ENCODE measurements at regions not wholly inside any gene's neighbourhood (a gene's known extent, or its start where the extent isn't known, plus 50 kb on each side); places are given as distances from the start of the nearest gene placed in this dataset.

DNA sequence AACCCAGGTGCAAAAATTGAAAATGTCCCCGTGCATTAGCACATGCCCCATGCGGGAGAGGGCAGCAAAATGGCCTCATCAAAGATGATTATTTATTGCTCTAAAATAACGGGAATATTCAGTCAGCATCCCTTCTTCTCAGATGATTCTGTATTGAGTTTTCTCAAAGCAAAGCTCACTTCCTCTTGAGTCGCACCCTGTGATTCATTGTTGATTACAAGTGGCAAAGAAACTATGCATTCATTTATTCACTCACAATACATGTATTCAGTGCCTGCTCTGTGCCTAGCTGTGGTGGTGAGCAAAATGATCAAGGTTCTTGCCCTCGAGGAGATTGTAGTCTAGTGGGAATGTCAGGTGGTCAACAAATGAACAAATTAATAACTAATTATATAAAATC, 226.0 kb upstream of the KAZN start:
- TF ChIP-seq, protein P1, sequence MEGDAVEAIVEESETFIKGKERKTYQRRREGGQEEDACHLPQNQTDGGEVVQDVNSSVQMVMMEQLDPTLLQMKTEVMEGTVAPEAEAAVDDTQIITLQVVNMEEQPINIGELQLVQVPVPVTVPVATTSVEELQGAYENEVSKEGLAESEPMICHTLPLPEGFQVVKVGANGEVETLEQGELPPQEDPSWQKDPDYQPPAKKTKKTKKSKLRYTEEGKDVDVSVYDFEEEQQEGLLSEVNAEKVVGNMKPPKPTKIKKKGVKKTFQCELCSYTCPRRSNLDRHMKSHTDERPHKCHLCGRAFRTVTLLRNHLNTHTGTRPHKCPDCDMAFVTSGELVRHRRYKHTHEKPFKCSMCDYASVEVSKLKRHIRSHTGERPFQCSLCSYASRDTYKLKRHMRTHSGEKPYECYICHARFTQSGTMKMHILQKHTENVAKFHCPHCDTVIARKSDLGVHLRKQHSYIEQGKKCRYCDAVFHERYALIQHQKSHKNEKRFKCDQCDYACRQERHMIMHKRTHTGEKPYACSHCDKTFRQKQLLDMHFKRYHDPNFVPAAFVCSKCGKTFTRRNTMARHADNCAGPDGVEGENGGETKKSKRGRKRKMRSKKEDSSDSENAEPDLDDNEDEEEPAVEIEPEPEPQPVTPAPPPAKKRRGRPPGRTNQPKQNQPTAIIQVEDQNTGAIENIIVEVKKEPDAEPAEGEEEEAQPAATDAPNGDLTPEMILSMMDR (IDR thresholded peaks at IDR 0.05; ENCODE audit: low read depth, low read length, poor library complexity, severe bottlenecking): no peak
- TF ChIP-seq EZH2phosphoT487 (IDR thresholded peaks at IDR 0.05; ENCODE audit: borderline replicate concordance, low read length): no peak

Data from DOHH2 (cell line).